Testis (tissue), 2 donors: ENCODE measurements at regions not wholly inside any gene's neighbourhood (a gene's known extent, or its start where the extent isn't known, plus 50 kb on each side); places are given as distances from the start of the nearest gene placed in this dataset.
"Not testable (repeated sequence)": the region's sequence is repeated elsewhere in the genome, so short reads cannot be mapped to it uniquely, and the experiment has no call there.

Experiments used
- POLR2A ChIP-seq: fragments of 450-650 bp; IDR thresholded peaks from one replicate; pipeline ENCODE4 v1.6.1; 2017; ENCODE audit warnings: antibody characterized with exemption, mild to moderate bottlenecking, moderate library complexity
- TF ChIP-seq, protein P1 (sequence below), 3 experiments: fragments of 450-650 bp in 2 of 3; fragments of 200-600 bp in 1 of 3; sonication (generic) in 1 of 3; IDR thresholded peaks; one replicate each; pipeline ENCODE4 v1.5.1; 2016 to 2019; ENCODE audit warnings: antibody characterized with exemption in 3 of 3, mild to moderate bottlenecking in 2 of 3, moderate library complexity in 1 of 3

GRCh38 chr18:51570071-51570470, 372.6 kb upstream of the MEX3C start:
- TF ChIP-seq, protein P1, sequence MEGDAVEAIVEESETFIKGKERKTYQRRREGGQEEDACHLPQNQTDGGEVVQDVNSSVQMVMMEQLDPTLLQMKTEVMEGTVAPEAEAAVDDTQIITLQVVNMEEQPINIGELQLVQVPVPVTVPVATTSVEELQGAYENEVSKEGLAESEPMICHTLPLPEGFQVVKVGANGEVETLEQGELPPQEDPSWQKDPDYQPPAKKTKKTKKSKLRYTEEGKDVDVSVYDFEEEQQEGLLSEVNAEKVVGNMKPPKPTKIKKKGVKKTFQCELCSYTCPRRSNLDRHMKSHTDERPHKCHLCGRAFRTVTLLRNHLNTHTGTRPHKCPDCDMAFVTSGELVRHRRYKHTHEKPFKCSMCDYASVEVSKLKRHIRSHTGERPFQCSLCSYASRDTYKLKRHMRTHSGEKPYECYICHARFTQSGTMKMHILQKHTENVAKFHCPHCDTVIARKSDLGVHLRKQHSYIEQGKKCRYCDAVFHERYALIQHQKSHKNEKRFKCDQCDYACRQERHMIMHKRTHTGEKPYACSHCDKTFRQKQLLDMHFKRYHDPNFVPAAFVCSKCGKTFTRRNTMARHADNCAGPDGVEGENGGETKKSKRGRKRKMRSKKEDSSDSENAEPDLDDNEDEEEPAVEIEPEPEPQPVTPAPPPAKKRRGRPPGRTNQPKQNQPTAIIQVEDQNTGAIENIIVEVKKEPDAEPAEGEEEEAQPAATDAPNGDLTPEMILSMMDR (IDR thresholded peaks at IDR 0.05) = not testable (repeated sequence)
- TF ChIP-seq POLR2A = not testable (repeated sequence)
